Fibroblast of skin of scalp (primary cell): ENCODE measurements at regions not wholly inside any gene's neighbourhood (a gene's known extent, or its start where the extent isn't known, plus 50 kb on each side); places are given as distances from the start of the nearest gene placed in this dataset.

Experiments used
- DNase-seq: peaks from one replicate; pipeline ENCODE4 v3.0.0-alpha.2; 2013

DNA sequence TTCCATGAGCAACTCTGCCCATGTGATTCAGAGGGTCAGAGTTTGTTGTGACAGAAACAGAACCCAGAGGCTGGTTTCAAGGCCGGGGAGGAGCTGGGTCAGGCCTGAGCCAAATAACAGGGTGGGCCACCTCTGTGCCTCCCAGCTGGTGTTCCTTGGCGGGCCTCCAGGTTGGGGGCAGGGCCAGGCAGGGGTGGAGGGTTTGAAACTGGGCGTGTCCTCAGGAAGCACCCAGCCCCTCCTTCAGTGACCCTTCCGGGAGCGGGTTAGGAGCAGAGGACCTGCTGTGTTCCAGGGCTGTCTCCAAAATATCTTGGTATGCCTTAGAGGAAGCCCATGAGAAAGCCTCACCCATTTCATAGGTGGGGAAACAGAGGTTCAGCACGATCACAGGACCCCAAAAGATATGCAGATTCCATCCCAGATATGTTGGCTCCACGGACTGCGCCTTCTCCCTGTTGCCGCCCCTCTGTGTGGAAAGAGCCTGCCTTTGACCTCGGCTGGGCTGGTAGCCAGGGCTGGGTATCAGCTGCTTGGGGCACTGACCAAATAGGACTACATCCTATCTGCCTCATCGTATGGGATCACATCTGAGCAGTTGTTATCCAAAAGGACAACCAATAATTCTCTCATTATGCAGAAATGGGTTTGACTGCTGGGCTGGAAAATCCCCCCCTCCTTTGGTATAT, 74.8 kb upstream of the GLI2 start:
- DNase-seq = no peak

DNA sequence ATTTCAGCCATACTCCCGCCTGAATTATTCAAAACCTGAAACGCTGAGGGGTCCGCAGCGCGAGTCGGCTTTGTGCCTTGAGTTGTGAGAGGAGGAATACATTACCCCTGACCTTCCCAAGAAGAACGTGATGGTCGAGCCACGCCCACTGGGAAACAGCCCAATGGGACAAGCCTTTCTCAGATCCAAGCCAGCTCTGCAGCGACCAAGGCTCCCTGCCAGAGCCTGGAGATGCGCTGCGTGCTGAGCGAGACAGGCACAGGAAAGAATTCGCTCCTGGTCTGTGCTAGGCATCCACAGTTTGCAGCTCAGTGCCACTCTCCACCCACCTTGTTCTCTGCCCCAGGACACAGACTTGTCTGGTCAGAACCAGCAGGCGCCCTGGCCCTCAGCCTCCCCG, 74.1 kb upstream of the GLI2 start:
- peak; percentile 50 for DNase-seq

DNA sequence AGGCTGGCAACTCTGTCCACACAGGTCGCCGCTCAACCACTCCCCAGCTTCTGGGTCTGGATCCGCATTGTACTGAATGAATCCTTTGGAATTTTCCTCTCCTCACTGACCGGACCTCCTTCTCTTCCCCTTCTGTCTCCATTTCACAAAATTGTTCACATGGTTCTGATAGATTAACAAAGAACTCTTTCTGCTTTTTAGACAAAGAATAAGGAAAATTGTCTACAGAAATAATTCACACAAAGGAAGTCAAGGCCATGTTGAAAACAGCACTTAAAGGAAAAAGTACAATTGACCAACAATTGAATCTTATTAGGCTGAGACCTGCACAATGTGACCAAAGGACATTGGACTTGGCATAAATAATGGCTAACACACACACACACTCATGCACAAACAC, 73.6 kb upstream of the GLI2 start:
- DNase-seq = no peak

DNA sequence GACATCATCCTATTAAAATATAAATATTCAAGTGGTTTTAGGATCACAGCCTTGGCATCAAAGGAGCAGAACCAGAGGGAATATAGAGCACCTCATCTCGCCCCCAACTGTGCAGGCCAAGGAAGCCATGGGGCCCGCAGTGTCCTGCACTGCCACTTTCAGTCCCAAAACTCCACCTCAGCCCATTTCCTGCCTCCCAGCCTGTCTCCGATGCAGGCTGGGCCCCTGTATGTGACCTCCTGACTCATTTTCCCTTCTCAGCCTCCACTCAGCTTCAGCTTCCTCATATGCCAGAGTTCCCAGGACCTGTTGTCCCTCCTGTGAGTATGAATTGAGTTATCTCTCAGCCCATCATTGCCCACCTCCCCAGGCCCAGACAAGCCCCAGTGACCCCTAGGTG, 72.9 kb upstream of the GLI2 start:
- no peak for DNase-seq

DNA sequence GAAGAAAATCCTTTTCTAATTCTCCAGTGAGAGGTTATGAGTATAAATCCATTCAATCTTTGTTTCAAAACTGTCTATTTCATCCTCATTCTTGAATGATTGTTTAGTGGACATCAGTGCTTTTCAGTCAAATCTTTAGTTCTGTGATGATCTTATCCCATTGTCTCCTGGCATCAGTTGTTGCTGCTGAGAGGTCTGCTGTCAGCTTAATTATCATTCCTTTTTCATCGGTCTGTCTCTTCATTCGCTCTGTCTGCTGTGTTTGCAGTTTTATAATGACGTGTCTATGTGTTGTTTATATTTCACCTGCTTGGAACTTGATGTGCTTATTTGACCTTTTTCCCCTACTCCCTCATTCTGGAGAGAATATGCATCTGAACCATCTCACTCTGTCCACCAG, 69.2 kb upstream of the GLI2 start:
- DNase-seq = no peak

DNA sequence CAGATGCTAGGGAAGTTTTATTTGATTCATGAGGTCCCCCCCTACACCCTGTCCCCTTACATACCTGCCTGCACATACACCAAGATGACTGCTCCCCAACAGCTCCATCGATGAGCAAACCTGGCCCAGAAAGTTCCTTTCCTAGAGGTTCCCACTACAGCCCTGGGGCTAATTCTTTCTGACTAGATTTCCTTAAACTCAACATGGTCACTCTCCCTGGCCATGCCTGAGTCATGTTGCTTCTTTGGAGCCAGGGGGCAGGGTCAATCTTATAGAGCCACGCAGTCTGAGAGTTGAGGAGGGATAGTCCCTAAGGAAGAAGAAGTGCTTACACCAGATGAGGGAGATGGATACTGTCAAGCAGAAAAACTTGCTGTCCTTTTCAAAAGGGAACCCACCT, 67.7 kb upstream of the GLI2 start:
- no peak for DNase-seq

DNA sequence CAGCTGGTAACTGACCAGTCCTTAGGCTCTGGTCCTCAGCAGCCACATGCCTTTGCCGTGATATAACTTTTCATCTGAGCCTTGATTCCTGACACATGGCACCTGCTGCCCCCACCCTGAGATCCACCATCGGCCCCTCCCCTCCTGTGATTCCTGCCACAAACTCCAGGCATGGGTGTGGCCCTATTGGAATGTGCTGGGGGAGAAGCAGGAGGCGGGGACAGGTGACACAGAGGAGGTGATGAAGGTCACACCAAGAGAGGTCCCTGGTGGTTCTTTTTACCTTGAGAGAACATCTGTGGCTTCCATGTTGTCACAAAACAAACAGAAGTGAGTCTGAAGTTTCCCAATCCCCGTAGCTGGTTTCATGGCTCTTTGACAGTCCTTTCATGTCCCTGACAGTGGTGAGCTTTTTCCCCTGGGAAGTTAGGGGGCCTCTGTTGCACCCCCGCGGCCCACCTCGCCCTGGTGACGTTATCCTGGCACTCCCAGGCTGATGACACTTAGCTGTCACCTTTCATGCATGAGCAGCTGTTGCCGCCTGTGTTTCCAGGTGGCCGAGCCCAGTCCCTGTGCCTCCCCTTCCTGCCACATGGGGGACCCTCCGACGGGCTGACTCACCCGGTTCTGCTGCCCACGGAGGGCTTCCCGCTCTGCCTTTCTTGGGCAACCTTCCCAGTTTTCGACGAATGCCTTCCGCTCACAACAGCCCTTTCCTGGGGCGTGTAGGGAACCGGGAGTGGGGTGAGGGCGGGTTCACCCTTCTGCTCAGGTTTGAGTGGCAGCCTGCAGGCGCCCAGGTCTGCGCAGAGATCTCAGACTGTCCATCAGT, 66.3 kb upstream of the GLI2 start:
- peak; percentile 76 for DNase-seq

DNA sequence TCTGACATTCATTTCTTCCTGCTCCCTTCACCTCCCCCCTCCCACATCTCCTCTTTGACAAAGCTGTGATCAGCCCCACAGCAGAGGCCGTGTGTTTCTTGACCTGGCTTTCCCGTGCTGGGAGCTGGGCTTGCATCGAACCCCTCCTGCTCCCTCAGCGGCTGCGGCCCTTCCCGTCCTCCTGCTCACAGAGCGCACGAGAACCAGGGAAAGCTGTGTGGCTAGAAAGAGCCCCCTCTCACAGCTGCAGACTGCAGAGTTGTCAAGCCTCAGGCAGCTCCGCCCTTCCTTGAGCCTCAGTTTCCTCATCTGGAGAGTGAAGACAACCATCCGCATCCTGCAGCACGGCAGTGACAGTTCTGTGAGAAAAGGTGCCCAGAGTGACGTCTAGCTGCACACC, 65.7 kb upstream of the GLI2 start:
- DNase-seq = no peak

DNA sequence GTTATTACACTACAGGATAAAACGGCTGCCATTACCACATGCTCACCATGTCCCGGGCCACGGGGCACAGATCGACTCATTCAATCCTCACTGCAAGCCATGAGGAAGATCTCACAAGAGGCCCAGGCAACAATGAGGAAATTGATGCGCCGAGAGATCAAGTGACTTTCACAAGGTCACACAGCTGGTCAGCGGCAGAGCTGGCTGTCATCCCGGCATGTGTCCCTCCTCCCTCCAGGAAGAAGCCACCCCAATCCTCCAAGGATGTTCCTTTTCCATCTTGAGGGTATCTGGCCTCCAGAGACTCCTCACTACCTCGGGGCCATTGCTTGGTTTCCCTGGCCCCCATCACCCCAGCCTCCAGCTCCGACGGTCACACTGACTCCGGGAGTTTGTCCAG, 65.3 kb upstream of the GLI2 start:
- no peak for DNase-seq

DNA sequence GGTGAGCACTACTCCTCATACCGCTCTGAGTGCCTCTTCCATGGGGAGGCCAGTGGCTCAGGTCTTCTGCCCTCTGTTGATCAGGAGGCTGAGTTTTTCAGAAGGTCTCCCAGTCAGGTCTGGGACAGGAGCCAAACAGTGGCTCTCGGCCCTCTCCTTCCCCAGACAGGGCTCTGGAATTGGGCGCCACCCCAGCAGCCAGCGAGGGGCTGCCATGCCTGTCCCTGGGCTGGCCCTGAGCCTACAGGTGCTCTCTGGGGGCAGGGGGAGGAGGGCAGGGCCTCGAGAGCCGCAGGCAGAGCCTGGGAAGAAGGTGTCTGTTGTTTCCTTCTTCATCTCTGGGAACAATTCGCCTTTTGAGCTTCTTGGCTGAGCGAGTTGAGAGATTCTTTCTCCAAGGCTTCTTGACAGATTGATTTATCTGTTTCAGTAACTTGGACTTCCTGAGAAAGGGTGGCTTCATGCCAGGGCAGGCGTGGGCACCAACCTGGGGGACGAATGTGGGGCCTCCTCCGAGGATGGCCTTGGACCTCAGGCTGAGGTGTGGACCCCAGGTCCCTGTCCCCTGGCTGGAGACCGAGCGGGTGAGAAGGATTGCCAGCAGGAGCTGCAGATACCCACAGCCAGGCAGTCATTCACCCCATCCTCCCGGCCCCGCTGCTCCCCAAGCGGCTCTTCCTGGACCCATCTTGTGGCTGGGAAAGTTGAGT, 64.7 kb upstream of the GLI2 start:
- DNase-seq = no peak

DNA sequence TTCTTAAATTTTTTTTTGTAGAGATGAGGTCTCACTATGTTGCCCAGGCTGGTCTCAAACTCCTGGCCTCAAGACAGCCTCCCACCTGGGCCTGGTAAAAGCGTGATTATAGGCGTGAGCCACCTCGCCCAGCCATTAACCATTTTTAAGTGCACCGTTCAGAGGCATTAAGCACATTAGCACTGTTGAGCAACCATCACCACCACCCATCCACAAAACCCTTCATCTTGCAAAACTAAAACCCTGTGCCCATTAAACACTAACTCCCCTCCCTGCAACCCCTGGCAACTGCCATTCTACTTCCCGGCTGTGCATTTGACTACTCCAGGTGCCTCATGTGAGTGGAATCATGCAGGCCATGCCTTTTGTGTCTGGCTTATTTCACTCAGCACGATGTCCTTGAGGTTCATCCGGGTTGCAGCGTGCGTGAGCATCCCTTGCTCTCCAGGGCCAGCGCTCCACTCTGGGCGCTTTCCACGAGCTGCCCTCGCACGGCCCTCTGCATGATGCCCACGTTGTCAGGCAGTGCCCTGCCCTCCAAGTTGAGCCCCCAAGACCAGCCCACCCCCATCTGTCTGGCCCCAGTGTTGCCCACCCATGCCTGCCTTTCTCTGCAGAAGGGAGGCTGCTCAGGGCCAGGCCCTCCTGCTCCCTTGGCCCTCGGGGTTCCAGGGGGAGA, 63.0 kb upstream of the GLI2 start:
- DNase-seq = no peak

DNA sequence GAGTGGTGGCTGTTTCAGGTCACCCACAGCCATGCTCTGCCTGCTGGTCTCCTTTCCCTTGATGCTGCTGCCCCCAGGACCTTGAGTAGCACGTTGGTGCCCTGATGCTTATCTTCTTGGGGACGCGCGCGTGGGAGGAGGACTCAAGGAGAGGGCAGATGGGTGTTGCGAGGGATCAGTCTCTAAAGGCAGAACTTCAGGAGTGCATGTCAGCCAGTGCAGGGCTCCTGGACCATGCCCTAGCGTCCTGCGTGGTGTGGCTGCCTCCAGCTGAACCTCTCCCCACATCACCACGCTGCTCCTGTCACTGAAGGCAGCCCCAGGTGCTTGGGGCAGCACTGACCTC, 62.5 kb upstream of the GLI2 start:
- no peak for DNase-seq

DNA sequence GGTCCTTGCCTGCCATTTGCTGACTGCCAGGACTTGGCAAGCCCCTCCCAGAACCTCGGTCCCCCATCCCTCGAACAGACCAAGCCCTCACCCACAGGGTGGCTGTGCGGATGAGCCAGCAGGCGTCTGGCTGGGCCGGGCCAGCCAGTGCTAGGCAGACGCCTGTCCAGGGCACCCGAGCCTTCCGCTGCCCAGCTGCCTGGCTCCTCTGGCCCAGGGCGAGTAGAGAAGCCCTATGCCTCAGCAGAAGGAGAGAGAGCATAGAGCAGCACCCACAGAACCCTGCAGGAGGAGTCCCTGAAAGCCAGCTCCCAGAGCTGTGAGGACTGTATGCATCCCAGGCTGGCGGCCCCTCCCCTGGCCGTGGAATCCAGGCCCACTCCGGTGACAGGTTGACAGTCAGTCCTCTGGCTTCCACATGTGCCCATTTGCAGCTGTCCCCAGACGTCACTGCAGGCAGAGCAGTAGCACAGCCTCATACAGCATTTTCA, 62.1 kb upstream of the GLI2 start:
- DNase-seq = no peak

DNA sequence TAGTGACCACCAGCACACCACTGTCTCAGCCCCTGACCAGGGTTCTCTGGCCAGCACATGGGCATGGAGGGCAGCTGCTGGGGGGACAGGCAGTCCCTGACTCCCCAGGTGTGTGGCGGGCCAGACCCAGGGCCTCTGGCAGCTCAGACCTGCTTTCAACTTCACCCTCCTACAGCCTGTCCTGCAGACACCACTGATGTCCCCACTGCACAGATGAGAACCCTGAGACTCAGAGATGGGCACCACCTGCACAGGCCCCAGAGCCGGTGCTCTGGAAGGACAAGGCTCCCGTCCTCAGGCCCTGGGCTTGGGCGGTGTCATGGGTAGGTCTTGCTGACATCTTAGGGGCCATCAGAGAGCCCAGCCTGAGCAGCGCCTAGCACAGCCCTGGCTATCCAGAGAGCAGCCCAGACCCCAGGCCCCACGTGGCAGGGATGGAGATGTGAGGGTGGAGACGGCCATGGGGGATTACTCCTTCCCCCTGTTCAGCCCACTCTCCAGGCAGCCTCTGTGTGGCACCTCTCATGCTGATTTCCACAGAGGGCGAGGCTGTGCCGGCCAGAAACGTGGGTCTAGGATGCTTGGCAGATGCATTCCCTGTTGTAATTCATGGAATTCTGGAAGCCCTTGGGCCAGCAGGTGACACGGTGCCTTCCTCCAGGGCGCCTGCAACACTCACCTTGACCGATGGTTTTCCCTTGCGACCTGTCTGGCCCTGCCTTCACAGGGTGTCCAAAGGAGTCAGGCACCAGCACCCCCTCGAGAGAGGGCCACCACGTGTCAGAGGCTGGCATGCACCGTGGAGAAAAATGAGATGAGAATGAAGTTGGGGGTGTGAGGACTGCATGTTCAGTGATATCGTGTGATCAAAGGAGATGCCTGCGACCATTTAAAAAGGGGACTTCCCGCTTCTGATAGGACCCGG, 61.2 kb upstream of the GLI2 start:
- DNase-seq = no peak

DNA sequence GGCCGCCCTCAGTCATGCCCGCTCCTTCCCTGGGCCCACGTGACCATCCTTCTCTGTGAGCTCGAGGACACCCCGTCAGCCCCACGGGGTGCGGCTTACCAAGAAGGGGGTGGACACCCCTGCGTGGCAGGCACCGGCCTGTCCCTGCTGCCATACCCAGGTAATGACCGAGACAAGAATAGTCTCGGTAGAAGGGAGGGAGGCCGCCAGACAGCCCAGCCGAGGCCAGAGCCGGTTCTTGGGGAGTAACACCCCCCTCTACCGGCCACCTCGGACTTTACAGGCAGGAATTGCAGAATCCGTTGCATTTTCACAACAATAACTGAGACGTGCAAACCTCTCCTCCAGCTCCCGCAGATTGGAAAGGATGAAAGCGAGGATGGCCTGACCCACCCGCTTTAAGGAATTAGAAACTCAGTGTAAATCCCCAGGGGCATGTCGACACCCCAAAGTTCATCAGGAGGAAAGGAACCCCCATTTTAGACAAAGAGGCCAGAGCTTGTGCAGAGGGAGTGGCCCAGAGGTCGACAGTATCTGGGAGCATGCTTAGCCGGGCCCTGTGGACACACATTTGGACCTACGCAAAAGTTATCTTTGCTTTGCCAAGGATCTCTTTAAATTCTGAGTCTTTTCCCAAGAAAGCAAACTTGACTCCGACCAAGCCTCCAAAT, 60.1 kb upstream of the GLI2 start:
- DNase-seq = peak; percentile 65

DNA sequence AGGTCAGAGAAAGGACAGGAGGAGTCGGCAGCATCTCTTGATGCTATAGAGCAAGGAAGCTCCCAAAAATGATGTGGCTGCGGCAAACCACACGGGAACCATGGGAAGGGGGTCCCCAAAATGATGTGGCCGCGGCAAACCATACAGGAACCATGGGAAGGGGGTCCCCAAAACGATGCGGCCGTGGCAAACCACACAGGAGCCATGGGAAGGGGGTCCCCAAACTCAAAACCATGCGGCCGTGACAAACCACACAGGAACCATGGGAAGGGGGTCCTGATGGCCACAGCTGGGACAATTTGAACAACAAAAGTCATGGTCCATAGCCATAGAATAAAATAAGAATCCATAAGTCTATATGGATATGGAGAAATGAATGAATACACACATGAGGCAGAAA, 58.4 kb upstream of the GLI2 start:
- no peak for DNase-seq

DNA sequence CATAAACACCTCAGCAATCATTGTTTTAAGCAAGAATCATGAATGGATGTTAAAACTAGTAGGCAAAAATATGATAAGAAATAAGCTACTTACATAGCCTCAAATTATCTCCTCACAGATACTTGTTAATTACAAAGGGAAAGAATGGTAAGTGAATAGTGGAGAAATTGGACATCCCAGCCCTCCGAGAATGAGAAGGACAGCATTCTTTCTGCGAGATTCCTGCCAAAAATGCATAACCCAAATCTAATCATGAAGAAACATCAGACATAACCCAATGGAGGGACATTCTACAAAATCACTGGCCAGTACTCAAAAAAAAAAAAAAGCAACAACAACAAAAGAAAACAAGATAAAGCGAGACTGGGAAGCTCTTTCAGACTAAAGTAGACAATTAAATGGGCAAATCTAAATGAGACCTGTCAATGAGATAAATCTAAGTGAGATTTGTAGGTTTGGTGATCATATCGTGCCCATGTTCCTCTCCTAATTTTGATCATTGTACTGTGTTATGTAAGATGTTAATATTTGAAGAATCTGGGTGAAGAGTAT, 57.9 kb upstream of the GLI2 start:
- peak; percentile 29 for DNase-seq

DNA sequence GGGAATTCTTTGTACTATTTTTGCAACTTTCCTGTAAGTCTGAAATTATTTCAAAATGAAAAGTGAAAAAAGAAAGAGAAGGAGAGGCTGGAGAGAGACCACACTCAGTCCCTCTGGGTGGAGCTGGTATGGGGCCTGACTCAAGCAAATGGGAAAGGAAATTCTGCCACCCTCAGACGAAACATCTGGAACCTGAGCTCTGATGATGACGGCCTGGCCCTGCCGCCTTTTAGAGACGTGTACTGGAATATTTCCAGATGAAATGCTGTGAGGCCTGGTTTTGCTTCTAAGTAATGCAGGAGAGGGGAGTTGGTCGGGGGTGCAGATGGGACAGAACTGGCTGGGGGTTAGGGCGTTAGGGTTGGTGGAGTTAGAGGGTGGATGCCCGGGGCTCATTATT, 57.4 kb upstream of the GLI2 start:
- peak; percentile 70 for DNase-seq

DNA sequence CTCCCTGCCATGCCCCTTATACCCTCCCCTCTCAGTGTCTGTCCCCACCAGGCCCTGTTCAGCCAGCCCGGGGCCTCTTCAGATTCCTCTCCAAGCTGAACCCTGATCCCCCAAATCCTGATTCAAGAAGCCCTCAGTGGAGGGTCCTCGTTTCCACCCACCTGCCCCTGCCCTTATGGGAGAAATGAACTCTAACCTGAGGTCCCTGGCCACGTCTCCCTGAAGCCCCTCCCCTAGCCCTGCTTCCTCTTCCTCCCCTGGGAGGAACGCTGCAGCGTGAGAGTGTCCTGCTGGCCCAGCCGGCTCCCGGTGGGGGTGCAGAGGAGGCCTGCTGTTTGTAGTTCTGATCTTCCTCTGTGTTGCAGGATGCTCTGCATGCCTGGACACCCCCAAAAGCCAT, 56.7 kb upstream of the GLI2 start:
- no peak for DNase-seq

DNA sequence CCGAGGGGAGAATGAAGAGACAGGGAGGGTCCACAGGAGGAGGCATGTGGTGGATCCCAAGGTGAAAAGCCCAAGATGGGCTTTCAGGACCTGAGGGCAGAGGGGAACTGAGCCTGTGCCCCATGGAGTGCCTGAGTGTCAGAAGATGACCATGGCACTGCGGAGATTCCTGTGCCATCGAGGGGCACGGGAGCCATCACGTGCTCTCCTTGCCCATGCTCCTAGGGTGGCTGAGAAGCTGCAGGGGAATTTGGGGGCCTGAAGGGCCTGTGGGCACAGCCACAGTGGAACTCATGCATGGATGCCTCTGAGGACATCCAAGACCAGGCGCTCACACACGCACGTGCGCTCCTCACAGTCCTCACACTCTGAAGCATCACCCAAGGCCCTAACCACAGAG, 56.1 kb upstream of the GLI2 start:
- no peak for DNase-seq

DNA sequence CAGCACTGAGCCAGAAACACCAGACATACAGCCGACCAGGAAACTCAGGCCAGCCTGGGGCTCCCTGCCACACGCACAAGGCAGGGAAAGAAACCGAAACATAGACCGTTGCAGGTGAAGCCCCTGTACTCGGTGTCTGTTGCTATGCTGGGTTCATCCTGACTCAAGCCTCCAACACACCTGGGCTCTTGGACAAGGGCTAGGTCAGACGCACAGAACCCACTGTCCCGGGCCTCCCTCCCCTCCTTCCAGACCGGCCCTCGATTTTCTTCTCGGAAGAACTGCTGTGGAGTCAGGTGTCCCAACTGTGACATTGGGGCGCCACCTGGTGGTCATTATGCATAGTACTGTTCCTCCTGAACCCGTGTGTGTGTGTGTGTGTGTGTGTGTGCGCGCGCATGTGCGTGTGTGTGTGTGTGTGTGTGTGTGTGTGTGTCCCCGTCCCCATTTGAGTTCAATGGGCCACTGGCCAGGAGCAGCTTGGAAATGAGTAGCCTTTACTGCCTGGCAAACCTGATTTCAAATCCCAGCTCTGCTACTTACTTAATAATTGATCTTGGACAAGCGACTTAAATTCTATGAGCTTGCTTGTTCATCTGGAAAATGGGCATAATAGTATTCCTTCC, 55.4 kb upstream of the GLI2 start:
- DNase-seq = peak; percentile 88
